HL-60 (cell line): ENCODE measurements at regions not wholly inside any gene's neighbourhood (a gene's known extent, or its start where the extent isn't known, plus 50 kb on each side); places are given as distances from the start of the nearest gene placed in this dataset.
A peak's percentile ranks its signal among the peaks of the same experiment; 100 is the strongest.
"Not testable (repeated sequence)": the region's sequence is repeated elsewhere in the genome, so short reads cannot be mapped to it uniquely, and the experiment has no call there.

Experiments used
- CTCF ChIP-seq: IDR thresholded peaks from one replicate; pipeline ENCODE4 v1.5.1; 2011; ENCODE audit warnings: low read length, control low read depth, inconsistent platforms; ENCODE audit not compliant: insufficient read depth
- SPI1 ChIP-seq: IDR thresholded peaks from 2 replicates; pipeline ENCODE4 v1.6.1; 2012; ENCODE audit warnings: low read depth, mild to moderate bottlenecking, borderline replicate concordance

- peak; percentile 71 for TF ChIP-seq CTCF
- TF ChIP-seq SPI1, result not testable (repeated sequence)
These were observed 100.8 kb downstream of the ALG10 start for GRCh38 chr12:34123092-34123491.
